NCI-H82 treated with DMSO at 0.1 percent for 48 hours (cell line): ENCODE measurements at regions not wholly inside any gene's neighbourhood (a gene's known extent, or its start where the extent isn't known, plus 50 kb on each side); places are given as distances from the start of the nearest gene placed in this dataset.

Source experiments
- DNase-seq: peaks from one replicate; lab custom pipeline; 2025; ENCODE audit not compliant: unreplicated experiment; lab: John Stamatoyannopoulos, UW

- no peak for DNase-seq
Observed at GRCh38 chr2:160941290-160941846, 218.9 kb upstream of the TANK start.

DNA sequence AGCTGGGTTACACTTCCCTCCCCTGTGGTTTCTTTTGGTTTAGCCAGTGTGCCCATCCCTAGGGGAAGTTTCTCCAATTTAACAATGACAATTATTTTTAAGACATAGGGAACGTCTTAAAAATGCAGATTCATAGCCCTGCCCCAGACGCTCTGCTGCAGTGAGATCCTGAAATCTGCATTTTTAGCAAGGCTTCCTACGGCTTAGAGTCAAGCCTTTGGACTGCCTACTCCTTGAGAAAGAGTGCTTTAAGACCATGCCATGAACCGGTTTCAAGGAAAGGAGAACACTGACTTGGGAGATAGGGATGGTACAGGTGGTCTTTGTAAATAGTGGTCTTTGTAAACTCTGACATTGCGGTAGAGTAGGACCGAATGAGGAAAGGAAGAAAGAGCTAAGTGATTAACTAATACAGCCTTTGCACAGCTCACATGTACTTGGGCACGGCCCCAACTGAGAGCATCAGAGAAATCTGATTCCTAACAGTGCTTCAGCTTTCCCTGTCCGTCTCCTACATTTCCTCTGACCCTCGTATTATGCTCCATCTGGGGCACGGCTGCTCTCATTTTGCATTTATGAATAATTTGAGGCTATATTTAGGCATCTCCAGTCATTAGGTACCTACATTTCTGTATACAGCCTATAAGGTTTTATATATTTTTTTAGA lies 217.6 kb upstream of the TANK start:
- DNase-seq: no peak

- no peak for DNase-seq
Observed at GRCh38 chr2:160943414-160943813, 216.8 kb upstream of the TANK start.

GRCh38 chr2:160952464-160953254 lies 207.6 kb upstream of the TANK start:
- no peak for DNase-seq

- DNase-seq: no peak
Observed at GRCh38 chr2:160955578-160955977, 204.7 kb upstream of the TANK start.

- DNase-seq: no peak
Observed at GRCh38 chr2:160956243-160956802, 203.9 kb upstream of the TANK start.

DNA sequence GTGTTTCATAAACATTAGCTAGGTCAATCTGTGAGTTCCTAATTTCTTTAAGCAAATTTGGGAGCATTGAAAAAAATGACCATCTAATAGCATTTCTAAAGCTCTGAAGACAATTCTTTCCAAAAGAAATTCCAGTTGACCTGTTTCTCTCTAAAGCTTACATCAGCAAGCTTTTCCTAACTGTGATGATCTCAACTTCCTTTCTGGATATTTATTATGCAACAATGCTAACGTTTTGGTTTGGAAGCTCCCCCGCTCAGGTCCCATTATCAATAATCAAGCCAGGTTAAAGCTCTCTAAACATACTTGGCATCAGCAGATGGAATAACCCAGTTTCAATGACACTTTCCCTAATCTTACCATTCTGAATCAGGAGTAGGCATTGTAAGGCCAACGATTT lies 196.3 kb upstream of the TANK start:
- DNase-seq: no peak

DNA sequence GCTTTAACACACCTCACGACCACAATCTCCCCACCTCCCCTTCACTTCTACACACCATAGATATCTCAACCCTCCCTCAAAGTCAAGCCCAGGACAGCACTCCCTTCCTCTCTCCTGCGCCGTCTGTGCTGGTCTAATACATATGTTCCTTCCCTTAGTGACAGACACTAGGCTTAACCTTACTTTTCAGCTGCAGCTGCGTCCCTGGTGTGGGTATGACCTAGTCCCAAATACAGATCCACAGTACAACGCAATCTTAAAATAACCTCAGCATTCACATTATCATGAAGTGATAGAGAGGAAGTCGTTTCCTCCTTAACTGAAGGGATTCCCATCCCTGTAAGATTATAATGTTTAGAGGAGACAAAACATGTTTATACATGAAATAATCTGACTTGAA lies 192.7 kb upstream of the TANK start:
- no peak for DNase-seq

GRCh38 chr2:160968183-160968582 lies 192.0 kb upstream of the TANK start:
- DNase-seq: no peak

- DNase-seq: peak; percentile 46
Observed at GRCh38 chr2:160970052-160970965, 189.9 kb upstream of the TANK start.

- DNase-seq: no peak
Observed at GRCh38 chr2:160973991-160974390, 186.2 kb upstream of the TANK start.

- no peak for DNase-seq
Observed at GRCh38 chr2:160974803-160975202, 185.4 kb upstream of the TANK start.

- no peak for DNase-seq
Observed at GRCh38 chr2:160976797-160977196, 183.4 kb upstream of the TANK start.

DNA sequence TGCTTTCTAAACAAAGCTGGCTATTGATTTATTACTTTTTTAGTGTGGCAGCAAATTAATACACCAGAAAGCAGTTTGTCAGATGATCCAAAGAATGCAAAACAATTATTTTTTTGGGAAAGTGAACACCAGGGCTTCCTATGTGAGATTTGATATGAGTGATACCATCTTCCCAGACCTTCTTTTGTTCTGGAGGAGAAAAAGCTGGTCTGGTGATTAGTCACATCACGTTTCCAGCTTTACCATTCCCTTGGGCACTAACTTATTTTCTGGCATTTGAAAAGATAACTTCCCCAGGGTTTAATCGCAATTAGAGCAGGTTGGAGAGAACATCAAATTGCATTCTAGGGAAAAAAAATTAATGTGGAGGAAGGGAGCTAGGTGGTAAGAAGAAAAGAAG lies 182.9 kb upstream of the TANK start:
- DNase-seq: no peak

GRCh38 chr2:160977854-160978253 lies 182.4 kb upstream of the TANK start:
- no peak for DNase-seq

DNA sequence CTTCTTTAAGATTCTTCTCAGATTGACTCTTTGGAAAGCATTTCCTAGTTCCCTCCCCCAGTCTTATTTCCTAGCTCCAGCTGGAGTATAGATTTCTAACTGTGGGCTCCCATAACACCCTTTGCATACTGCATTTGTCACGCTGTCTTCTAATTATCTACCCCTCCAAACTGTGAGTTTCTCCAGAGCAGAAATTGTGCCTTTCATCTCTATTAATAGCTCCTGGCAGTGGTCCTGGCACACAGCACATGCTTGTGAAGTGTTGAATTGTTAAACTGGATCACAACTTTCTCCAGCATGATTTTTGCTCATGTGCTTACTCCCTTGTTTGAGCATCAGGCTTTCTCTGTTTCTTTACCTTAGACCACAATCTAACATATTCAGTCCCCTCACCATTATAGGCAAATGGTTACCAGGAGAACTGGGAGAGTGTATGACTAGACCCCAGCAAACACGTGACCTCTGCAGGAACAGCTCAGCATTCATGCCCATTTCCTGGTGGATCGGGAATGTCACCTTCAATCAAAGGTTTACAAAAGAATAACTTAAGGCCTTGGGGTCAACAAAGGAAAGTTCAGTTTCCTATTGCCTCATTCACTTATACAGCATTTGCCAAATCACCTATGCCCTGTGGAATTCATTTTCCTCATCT lies 175.7 kb upstream of the TANK start:
- DNase-seq: no peak

DNA sequence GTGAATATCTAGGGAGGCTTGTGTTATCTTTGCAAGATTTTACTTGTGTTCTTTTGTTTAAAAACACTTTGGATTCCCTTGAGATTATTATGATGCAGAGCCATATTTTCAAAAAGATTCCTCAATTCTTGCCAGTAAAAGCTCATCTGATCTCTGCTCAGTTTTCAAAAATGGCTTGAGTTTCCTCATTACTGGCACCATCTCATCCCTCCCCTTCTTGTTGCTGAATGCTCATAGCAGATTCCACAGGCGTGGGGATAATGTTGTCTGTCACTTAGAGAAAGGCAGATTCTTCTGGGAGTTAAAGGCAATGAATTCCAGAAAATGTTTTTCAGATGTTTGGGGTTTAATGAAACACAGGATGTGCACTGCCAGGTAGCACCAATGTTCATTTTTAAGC lies 170.4 kb upstream of the TANK start:
- DNase-seq: no peak

- no peak for DNase-seq
Observed at GRCh38 chr2:160993654-160994061, 166.6 kb upstream of the TANK start.

DNA sequence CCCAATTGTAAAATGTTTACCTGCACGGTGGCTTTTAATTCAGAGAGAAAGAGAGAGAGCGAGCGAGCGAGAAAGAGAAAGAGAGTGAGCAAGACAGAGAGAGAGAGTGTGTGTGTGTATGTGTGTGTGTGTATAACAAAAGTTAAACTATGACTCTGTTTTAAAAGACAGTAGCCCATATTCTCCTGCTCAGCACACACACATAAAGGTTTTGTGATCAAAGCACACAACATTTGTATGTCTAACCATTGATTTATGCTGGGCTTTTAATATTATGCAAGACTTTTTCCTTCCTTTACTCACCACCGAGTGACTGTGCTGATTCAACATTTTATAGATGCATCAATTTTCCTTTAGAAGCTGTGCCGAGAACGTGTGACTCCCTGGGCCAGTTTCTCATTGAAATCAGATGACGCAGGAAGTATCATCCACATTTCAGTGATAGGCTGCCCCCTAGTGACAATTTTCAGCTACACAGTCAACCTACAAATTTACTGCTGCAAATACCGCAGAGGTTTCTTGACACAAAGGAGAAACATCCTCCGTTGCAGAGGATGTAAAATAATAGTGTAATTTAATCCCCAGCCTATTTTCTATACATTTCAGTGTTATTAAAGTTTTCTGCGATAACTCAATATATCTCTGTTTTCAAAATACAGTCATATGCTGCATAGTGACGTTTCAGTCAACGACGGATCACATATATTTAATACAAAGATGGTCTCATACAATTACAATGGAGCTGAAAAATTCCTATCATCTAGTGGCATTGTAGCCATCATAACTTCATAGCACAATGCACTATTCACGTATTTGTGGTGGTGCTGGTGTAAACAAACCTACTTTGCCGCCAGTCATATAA lies 165.9 kb upstream of the TANK start:
- peak; percentile 38 for DNase-seq

DNA sequence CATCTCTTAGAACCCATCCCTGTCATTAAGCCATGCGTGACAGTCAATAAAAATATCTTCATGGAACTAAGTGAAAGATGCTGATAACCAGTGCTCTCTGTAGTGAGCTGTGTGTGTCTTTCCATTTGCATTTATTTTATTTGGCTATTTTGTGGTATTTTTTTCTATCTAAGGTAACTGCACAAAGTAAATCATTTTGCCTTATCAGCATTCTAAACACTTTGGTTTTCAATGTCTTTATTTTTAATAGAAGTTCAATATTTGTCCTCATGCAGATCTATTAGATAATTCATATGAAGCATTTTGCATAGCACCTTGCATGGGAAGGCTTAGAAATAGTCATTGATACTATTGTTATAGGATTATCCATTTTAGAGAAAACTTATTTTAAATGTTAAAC lies 163.6 kb upstream of the TANK start:
- no peak for DNase-seq
